ENCODE measurements at regions not wholly inside any gene's neighbourhood (a gene's known extent, or its start where the extent isn't known, plus 50 kb on each side); places are given as distances from the start of the nearest gene placed in this dataset.

GRCh38 chr1:95990033-95990432 lies 731.6 kb upstream of the PTBP2 start:
- Histone ChIP-seq H3K9me3 (ENCODE audit: insufficient read depth, low read depth, low read length) (no peaks in the 10 kb centered on the region), H3K4me2 (ENCODE audit: low read depth, low read length, poor library complexity, severe bottlenecking) (no peak overlapping the region), H3K4me1 (ENCODE audit: insufficient read depth, low read length, poor library complexity, severe bottlenecking) (peaks cover 5% of the 10 kb centered on the region), H3K4me3 (ENCODE audit: low read length, poor library complexity, severe bottlenecking) (no peak overlapping the region), H2AFZ (ENCODE audit: low read length) (no peak overlapping the region), H3K36me3 (ENCODE audit: insufficient read depth, low read length) (no peaks in the 10 kb centered on the region), H3F3A (ENCODE audit: low read depth) (no peaks in the 10 kb centered on the region), H3K27me3 (ENCODE audit: insufficient read depth, low read length, poor library complexity, severe bottlenecking) (no peaks in the 10 kb centered on the region), H3K79me2 (ENCODE audit: insufficient read depth, low read length) (no peaks in the 10 kb centered on the region), H3K9me2 (replicated peaks; ENCODE audit: low read depth, low read length) (no peaks in the 10 kb centered on the region), H3K9ac (ENCODE audit: low read depth, low read length, poor library complexity, severe bottlenecking) (no peak overlapping the region), H4K20me1 (ENCODE audit: insufficient read depth, low read length, poor library complexity, severe bottlenecking) (no peaks in the 10 kb centered on the region)
- no peak for TF ChIP-seq EZH2phosphoT487 (IDR thresholded peaks at IDR 0.05; ENCODE audit: borderline replicate concordance)
- TF ChIP-seq CTCF (conservative IDR thresholded peaks at IDR 0.05; ENCODE audit: low read length) = no peak

GRCh38 chr1:95991787-95992520 lies 729.6 kb upstream of the PTBP2 start:
- Histone ChIP-seq H3K9me2 (replicated peaks; ENCODE audit: low read depth, low read length) (no peaks in the 10 kb centered on the region), H3K4me2 (ENCODE audit: low read depth, low read length, poor library complexity, severe bottlenecking) (no peak overlapping the region), H4K20me1 (ENCODE audit: insufficient read depth, low read length, poor library complexity, severe bottlenecking) (no peaks in the 10 kb centered on the region), H3K79me2 (ENCODE audit: insufficient read depth, low read length) (no peaks in the 10 kb centered on the region), H3F3A (ENCODE audit: low read depth) (no peaks in the 10 kb centered on the region), H3K4me3 (ENCODE audit: low read length, poor library complexity, severe bottlenecking) (no peak overlapping the region), H3K27me3 (ENCODE audit: insufficient read depth, low read length, poor library complexity, severe bottlenecking) (no peaks in the 10 kb centered on the region), H3K9ac (ENCODE audit: low read depth, low read length, poor library complexity, severe bottlenecking) (no peak overlapping the region), H2AFZ (ENCODE audit: low read length) (no peak overlapping the region), H3K9me3 (ENCODE audit: insufficient read depth, low read depth, low read length) (no peaks in the 10 kb centered on the region), H3K36me3 (ENCODE audit: insufficient read depth, low read length) (no peaks in the 10 kb centered on the region), H3K4me1 (ENCODE audit: insufficient read depth, low read length, poor library complexity, severe bottlenecking) (peaks cover 5% of the 10 kb centered on the region)
- TF ChIP-seq CTCF (conservative IDR thresholded peaks at IDR 0.05; ENCODE audit: low read length) = no peak
- TF ChIP-seq EZH2phosphoT487 (IDR thresholded peaks at IDR 0.05; ENCODE audit: borderline replicate concordance) = no peak

GRCh38 chr1:95994643-95995042 lies 726.9 kb upstream of the PTBP2 start:
- Histone ChIP-seq H3K4me1 (ENCODE audit: insufficient read depth, low read length, poor library complexity, severe bottlenecking) (peaks cover 5% of the 10 kb centered on the region), H4K20me1 (ENCODE audit: insufficient read depth, low read length, poor library complexity, severe bottlenecking) (no peaks in the 10 kb centered on the region), H3K9ac (ENCODE audit: low read depth, low read length, poor library complexity, severe bottlenecking) (peak overlapping the region; percentile 47), H2AFZ (ENCODE audit: low read length) (peak overlapping the region; percentile 96), H3K79me2 (ENCODE audit: insufficient read depth, low read length) (no peaks in the 10 kb centered on the region), H3F3A (ENCODE audit: low read depth) (no peaks in the 10 kb centered on the region), H3K4me2 (ENCODE audit: low read depth, low read length, poor library complexity, severe bottlenecking) (peak overlapping the region; percentile 84), H3K9me3 (ENCODE audit: insufficient read depth, low read depth, low read length) (no peaks in the 10 kb centered on the region), H3K36me3 (ENCODE audit: insufficient read depth, low read length) (no peaks in the 10 kb centered on the region), H3K9me2 (replicated peaks; ENCODE audit: low read depth, low read length) (no peaks in the 10 kb centered on the region), H3K27me3 (ENCODE audit: insufficient read depth, low read length, poor library complexity, severe bottlenecking) (no peaks in the 10 kb centered on the region), H3K4me3 (ENCODE audit: low read length, poor library complexity, severe bottlenecking) (peak overlapping the region; percentile 65)
- TF ChIP-seq EZH2phosphoT487 (IDR thresholded peaks at IDR 0.05; ENCODE audit: borderline replicate concordance) (no peak), CTCF (conservative IDR thresholded peaks at IDR 0.05; ENCODE audit: low read length) (no peak)
